ENCODE measurements at regions not wholly inside any gene's neighbourhood (a gene's known extent, or its start where the extent isn't known, plus 50 kb on each side); places are given as distances from the start of the nearest gene placed in this dataset.

DNA sequence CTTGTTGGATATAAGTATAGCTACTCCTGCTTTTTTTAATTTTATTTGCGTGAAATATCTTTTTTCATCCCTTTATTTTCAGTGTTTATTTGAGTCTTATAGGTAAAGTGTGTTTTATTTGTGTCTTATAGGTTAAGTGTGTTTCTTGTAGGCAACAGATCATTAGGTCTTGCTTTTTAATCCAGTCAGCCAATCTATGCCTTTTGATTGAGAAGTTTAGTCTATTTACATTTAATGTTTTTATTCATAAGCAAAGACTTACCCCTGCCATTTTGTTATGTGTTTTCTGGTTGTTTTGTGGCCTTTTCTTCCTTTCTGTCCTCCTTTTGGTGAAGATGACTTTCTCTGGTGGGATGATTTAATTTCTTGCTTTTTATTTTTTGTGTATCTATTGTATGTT is 232.0 kb downstream of the RAP2B start:
- no peaks in the 10 kb centered on the region for H3K36me3 ChIP-seq (ENCODE audit: low read depth, missing control alignments)
- H3K4me1 ChIP-seq: no peaks in the 10 kb centered on the region
- TF ChIP-seq POLR2A (IDR thresholded peaks at IDR 0.05) (no peak), CTCF (IDR thresholded peaks at IDR 0.05) (no peak)
- WGBS, 2 donors: 96 to 98% methylated on average over 1 of the region's 1 CpG
- no peaks in the 10 kb centered on the region for H3K27me3 ChIP-seq
- no peaks in the 10 kb centered on the region for H3K9me3 ChIP-seq
- no peak for DNase-seq
- no peak overlapping the region for H3K27ac ChIP-seq
- intact Hi-C loops (cut with DNase I; ENCODE audit: low total_unique reads): no loop called here
- no peak overlapping the region for H3K4me3 ChIP-seq

DNA sequence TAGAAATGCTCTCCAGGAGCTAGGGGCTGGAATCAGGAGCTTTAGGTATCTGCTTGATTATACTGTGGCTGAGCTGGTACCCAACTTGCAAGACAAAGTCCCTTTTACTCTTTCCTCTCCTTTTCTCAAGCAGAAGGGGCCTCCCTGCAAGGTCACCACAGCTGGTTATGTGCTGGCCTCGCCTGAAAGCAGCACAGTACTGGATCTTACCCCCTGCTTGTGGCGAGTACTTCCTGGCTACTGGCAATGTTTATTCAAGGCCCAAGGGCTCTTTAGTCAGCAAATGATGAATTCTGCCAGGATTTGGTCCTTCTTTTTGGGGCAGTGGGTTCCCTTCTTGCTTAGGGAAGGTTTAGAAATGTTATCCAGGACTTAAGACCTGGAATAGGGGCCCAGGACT is 234.6 kb downstream of the RAP2B start:
- Histone ChIP-seq H3K9me3 (no peaks in the 10 kb centered on the region), H3K36me3 (ENCODE audit: low read depth, missing control alignments) (no peaks in the 10 kb centered on the region), H3K27me3 (no peaks in the 10 kb centered on the region), H3K4me1 (no peaks in the 10 kb centered on the region), H3K4me3 (no peak overlapping the region), H3K27ac (no peak overlapping the region)
- DNase-seq: no peak
- intact Hi-C loops (cut with DNase I; ENCODE audit: low total_unique reads): no loop called here
- TF ChIP-seq POLR2A (IDR thresholded peaks at IDR 0.05): no peak
- no peak for TF ChIP-seq CTCF (IDR thresholded peaks at IDR 0.05)
- 60 to 89% methylated on average over 2 of the region's 2 CpGs for WGBS, 2 donors

DNA sequence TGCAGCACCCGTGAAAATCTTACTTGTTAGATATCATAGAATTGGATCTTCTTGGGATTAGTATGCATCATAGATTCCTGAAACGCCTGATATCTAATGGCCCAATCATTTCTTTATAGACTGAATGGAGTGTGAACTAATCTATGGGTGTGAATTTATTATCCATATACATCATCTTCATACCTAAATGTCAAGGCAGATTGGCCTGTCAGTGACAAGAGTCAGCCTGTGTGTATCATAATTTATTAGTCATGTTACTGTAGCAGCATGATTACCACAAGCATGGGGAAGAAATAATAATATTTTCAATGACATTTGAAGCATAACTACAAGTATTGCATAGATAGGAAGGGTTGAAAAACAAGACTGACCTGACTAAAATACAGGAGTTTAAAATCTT is 235.8 kb downstream of the RAP2B start:
- H3K9me3 ChIP-seq: no peaks in the 10 kb centered on the region
- intact Hi-C loops (cut with DNase I; ENCODE audit: low total_unique reads): no loop called here
- H3K4me3 ChIP-seq: no peak overlapping the region
- TF ChIP-seq POLR2A (IDR thresholded peaks at IDR 0.05) (no peak), CTCF (IDR thresholded peaks at IDR 0.05) (no peak)
- no peak for DNase-seq
- H3K36me3 ChIP-seq (ENCODE audit: low read depth, missing control alignments): no peaks in the 10 kb centered on the region
- H3K27me3 ChIP-seq: no peaks in the 10 kb centered on the region
- WGBS, 2 donors: 65 to 66% methylated on average over 2 of the region's 2 CpGs
- H3K27ac ChIP-seq: no peak overlapping the region
- no peaks in the 10 kb centered on the region for H3K4me1 ChIP-seq

GRCh38 chr3:153399636-153400035 is 237.6 kb downstream of the RAP2B start:
- Histone ChIP-seq H3K27me3 (no peaks in the 10 kb centered on the region), H3K9me3 (no peaks in the 10 kb centered on the region), H3K36me3 (ENCODE audit: low read depth, missing control alignments) (no peaks in the 10 kb centered on the region), H3K27ac (no peak overlapping the region), H3K4me3 (no peak overlapping the region), H3K4me1 (no peaks in the 10 kb centered on the region)
- no peak for DNase-seq
- intact Hi-C loops (cut with DNase I; ENCODE audit: low total_unique reads): no loop called here
- TF ChIP-seq CTCF (IDR thresholded peaks at IDR 0.05) (no peak), POLR2A (IDR thresholded peaks at IDR 0.05) (no peak)

DNA sequence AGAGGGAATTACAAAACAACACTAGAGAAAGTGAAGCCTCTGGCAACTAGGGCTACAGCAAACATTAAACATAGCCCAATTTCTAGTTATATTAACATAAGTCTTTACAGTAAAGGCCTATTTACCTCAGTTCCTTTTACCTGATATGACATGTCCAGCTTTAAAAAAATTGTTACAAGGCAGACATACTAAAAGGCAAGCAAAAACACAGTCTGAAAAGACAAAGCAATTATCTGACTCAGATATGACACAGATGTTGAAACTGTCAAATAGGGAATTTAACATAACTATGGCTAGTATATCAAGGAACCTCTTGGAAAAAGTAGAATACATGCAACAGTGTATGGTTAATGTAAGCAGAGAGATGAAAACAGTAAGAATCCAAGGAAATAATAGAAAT is 238.6 kb downstream of the RAP2B start:
- TF ChIP-seq CTCF (IDR thresholded peaks at IDR 0.05) (no peak), POLR2A (IDR thresholded peaks at IDR 0.05) (no peak)
- H3K4me1 ChIP-seq: no peaks in the 10 kb centered on the region
- no peak for DNase-seq
- no peak overlapping the region for H3K4me3 ChIP-seq
- no peaks in the 10 kb centered on the region for H3K9me3 ChIP-seq
- H3K36me3 ChIP-seq (ENCODE audit: low read depth, missing control alignments): no peaks in the 10 kb centered on the region
- no peaks in the 10 kb centered on the region for H3K27me3 ChIP-seq
- intact Hi-C loops (cut with DNase I; ENCODE audit: low total_unique reads): no loop called here
- no peak overlapping the region for H3K27ac ChIP-seq

All from testis (tissue), 2 donors.